ENCODE measurements at regions not wholly inside any gene's neighbourhood (a gene's known extent, or its start where the extent isn't known, plus 50 kb on each side); places are given as distances from the start of the nearest gene placed in this dataset.

DNA sequence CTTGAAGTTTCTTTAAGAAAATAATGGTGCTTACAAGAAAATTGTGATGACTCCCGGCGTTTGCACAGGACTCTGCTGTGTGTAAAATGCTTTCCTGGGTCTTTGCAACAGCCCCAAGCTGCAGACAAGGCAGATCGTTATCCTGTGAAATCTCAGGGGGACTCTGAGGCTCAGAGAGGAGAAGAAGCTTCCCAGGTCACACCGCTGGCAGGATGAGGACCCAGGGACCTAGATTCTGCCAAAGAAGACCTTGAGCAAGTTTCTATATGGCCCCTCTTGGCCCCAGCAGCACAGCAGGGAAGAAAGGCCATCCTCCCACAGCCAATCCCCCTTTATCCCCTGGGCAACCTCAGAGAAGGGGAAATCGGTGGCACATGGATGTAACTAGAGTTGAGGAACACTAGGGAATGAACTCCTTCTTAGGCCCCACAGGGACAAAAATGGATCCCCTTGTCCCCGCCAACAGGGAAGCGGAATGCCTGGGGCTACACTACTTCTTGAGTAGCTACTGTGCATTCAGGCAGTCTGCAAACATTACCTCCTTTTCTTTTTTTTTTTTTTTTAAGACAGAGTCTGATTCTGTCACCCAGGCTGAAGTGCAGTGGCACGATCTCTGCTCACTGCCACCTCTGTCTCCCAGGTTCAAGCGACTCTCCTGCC lies 72.8 kb downstream of the CPN2 start:
- no peak overlapping the region for H3K4me3 Mint-ChIP-seq
- no peak for DNase-seq
- 0 out of 2 replicates have a peak, but pooled peaks cover 3% of the 10 kb centered on the region for H3K9me3 Mint-ChIP-seq
- peaks cover 48% of the 10 kb centered on the region for H3K27me3 Mint-ChIP-seq (ENCODE audit: insufficient read depth)
- H3K27ac Mint-ChIP-seq = no peak overlapping the region
- H3K4me1 Mint-ChIP-seq (ENCODE audit: low read depth) = peaks cover 11% of the 10 kb centered on the region; the same call in 1 of the 2 replicates
- TF ChIP-seq, protein P1, sequence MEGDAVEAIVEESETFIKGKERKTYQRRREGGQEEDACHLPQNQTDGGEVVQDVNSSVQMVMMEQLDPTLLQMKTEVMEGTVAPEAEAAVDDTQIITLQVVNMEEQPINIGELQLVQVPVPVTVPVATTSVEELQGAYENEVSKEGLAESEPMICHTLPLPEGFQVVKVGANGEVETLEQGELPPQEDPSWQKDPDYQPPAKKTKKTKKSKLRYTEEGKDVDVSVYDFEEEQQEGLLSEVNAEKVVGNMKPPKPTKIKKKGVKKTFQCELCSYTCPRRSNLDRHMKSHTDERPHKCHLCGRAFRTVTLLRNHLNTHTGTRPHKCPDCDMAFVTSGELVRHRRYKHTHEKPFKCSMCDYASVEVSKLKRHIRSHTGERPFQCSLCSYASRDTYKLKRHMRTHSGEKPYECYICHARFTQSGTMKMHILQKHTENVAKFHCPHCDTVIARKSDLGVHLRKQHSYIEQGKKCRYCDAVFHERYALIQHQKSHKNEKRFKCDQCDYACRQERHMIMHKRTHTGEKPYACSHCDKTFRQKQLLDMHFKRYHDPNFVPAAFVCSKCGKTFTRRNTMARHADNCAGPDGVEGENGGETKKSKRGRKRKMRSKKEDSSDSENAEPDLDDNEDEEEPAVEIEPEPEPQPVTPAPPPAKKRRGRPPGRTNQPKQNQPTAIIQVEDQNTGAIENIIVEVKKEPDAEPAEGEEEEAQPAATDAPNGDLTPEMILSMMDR (IDR thresholded peaks at IDR 0.05) = no peak
- no peaks in the 10 kb centered on the region for H3K36me3 Mint-ChIP-seq (ENCODE audit: low read depth)

- TF ChIP-seq, protein P1 (IDR thresholded peaks at IDR 0.05) = no peak
- Mint-ChIP-seq H3K27me3 (ENCODE audit: insufficient read depth) (peaks cover 51% of the 10 kb centered on the region), H3K27ac (no peak overlapping the region), H3K9me3 (0 out of 2 replicates have a peak, but pooled peaks cover 3% of the 10 kb centered on the region), H3K4me3 (no peak overlapping the region), H3K36me3 (ENCODE audit: low read depth) (no peaks in the 10 kb centered on the region), H3K4me1 (ENCODE audit: low read depth) (peaks cover 11% of the 10 kb centered on the region; the same call in 1 of the 2 replicates)
- DNase-seq = no peak
Measured at GRCh38 chr3:194279101-194279500, 72.0 kb downstream of the CPN2 start.

DNA sequence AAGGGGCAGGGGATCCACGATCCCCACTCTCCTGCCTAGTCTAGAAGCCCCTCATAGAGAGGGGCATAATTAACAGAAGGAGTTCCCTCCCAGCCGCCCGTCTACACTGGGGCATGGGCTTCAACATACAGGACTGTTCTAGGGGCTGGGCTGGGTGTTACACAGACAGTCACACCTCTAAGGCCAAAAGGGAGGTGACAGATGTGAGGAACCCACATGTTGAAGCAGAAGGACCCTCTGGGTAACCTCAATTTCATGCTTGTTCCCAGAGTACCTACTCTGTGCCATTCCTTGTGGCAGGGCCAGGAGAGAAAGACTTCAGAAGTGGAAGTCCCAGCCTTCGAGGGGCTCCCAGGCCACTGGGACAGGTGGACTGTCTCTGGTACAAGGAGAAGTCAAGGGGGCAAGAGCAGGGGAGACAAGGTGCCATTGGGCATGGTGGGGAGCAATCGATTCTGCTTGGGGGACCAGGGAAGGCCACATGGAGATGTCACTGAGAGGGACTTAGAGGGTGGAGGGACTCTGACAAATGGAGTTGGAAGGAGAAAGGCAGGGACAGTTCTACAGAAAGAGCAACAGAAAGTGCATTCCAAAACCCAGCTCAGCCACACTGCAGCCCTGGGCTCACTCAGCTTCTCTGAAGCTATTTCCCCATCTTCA lies 71.3 kb downstream of the CPN2 start:
- TF ChIP-seq, protein P1 (IDR thresholded peaks at IDR 0.05) = no peak
- H3K27ac Mint-ChIP-seq = no peak overlapping the region

DNA sequence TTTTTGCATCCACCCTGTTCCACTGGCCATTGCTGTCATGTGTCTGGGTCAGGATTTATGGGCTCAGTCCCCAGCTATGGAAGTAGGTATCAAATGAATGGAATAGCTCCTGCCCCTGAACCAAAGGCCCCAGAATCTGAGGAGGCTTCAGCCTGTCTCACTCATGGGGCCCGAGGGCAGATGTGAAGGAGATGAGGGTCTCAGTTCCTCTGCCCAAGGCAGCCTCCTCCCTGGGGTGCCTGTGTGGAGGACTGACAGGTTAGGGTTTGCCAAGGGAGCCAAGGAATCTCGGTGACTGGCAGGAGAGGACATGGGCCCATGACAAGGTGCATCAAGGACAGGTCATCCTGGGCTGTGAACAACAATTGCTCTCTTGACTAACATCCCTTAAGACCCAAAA lies 70.4 kb downstream of the CPN2 start:
- Mint-ChIP-seq H3K27me3 (ENCODE audit: insufficient read depth) (peaks cover 44% of the 10 kb centered on the region), H3K4me1 (ENCODE audit: low read depth) (0 out of 2 replicates have a peak, but pooled peaks cover 2% of the 10 kb centered on the region), H3K27ac (no peak overlapping the region), H3K4me3 (no peak overlapping the region), H3K9me3 (no peaks in the 10 kb centered on the region), H3K36me3 (ENCODE audit: low read depth) (no peaks in the 10 kb centered on the region)
- no peak for DNase-seq
- TF ChIP-seq, protein P1 (IDR thresholded peaks at IDR 0.05) = no peak

More for the DNA sequence above, 71.3 kb downstream of the CPN2 start:
- H3K4me1 Mint-ChIP-seq (ENCODE audit: low read depth) = peaks cover 11% of the 10 kb centered on the region; the same call in 1 of the 2 replicates
- peaks cover 50% of the 10 kb centered on the region for H3K27me3 Mint-ChIP-seq (ENCODE audit: insufficient read depth)
- no peaks in the 10 kb centered on the region for H3K36me3 Mint-ChIP-seq (ENCODE audit: low read depth)
- 0 out of 2 replicates have a peak, but pooled peaks cover 3% of the 10 kb centered on the region for H3K9me3 Mint-ChIP-seq
- H3K4me3 Mint-ChIP-seq = no peak overlapping the region
- DNase-seq = no peak

DNA sequence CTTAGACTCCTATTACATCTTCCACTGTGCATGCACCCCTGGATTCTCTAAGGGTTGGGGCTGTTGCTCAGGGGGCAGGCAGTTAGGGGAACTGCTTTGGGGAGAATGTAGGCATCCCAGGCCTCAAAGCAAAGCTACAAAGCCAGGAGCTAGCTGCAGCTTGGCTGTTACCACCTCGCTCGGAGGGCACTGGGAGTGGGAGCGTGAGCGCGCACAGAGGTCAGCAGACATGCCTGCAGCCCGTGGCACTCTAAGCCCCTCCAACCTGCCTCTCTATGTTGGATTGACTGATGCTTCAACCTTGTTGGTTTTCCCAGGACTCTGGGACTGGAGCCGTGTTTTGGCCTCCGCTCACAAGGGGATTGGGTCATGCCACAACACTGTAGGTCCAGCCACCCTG lies 69.8 kb downstream of the CPN2 start:
- H3K4me1 Mint-ChIP-seq (ENCODE audit: low read depth) = no peaks in the 10 kb centered on the region
- DNase-seq = no peak
- H3K27ac Mint-ChIP-seq = no peak overlapping the region
- H3K27me3 Mint-ChIP-seq (ENCODE audit: insufficient read depth) = peaks cover 44% of the 10 kb centered on the region
- no peaks in the 10 kb centered on the region for H3K9me3 Mint-ChIP-seq
- H3K4me3 Mint-ChIP-seq = no peak overlapping the region
- no peaks in the 10 kb centered on the region for H3K36me3 Mint-ChIP-seq (ENCODE audit: low read depth)
- TF ChIP-seq, protein P1 (IDR thresholded peaks at IDR 0.05) = no peak
